ENCODE measurements at regions not wholly inside any gene's neighbourhood (a gene's known extent, or its start where the extent isn't known, plus 50 kb on each side); places are given as distances from the start of the nearest gene placed in this dataset.

- no peak for TF ChIP-seq POLR2AphosphoS5 (IDR thresholded peaks at IDR 0.05; ENCODE audit: low read depth, low read length)
- TF ChIP-seq REST (IDR thresholded peaks at IDR 0.05; ENCODE audit: insufficient read depth in 1 of 2, low read depth in 2 of 2, low read length in 1 of 2): no peak
- no peak for TF ChIP-seq CTCF (IDR thresholded peaks at IDR 0.05)
- no peak for TF ChIP-seq SIN3A (IDR thresholded peaks at IDR 0.05; ENCODE audit: borderline replicate concordance, insufficient read depth, low read depth, low read length)
- TF ChIP-seq TCF7L2 (IDR thresholded peaks at IDR 0.05; ENCODE audit: low read depth, low read length): no peak
- ATAC-seq (no peak), DNase-seq (ENCODE audit: low read depth, low spot score) (no peak)
- intact Hi-C loops (cut with micrococcal nuclease; ENCODE audit: unreplicated experiment) (no loop called here), in situ Hi-C loops (cut with HindIII; ENCODE audit: low pct_unique_long_range_greater_than_20kb, low sequenced_read_pairs) (no loop called here)
- H3K4me1 ChIP-seq (ENCODE audit: control insufficient read depth, insufficient read depth, low read length): no peaks in the 10 kb centered on the region
- CTCF ChIA-PET: interaction anchor here (0.9 kb wide), 1 partner anchor 234 kb away, joined by 4 read pairs; no protein-coding TSS in a partner anchor
- no peak overlapping the region for H3K4me3 ChIP-seq (ENCODE audit: low read depth in 2 of 2, low read length in 2 of 2)
- H3K27me3 ChIP-seq (ENCODE audit: control insufficient read depth, insufficient read depth, low read length): no peaks in the 10 kb centered on the region; the same call in 1 of the 2 replicates
- H3K36me3 ChIP-seq (ENCODE audit: control insufficient read depth, insufficient read depth, low read length): no peaks in the 10 kb centered on the region
- no peaks in the 10 kb centered on the region for H3K9me3 ChIP-seq (ENCODE audit: control insufficient read depth, insufficient read depth, low read depth, low read length)
- POLR2A ChIA-PET: interaction anchor here (0.7 kb wide), 1 partner anchor 27 kb away, joined by 4 read pairs; no protein-coding TSS in a partner anchor
- no peak overlapping the region for H3K27ac ChIP-seq (ENCODE audit: low read length)
- BruUV-seq (replicated peaks): no TSS peak
Measured at GRCh38 chr15:38674448-38674847, 109.8 kb upstream of the RASGRP1 start.

GRCh38 chr15:38678281-38678680, 113.7 kb upstream of the RASGRP1 start:
- no peak overlapping the region for H3K27ac ChIP-seq (ENCODE audit: low read length)
- ATAC-seq (no peak), DNase-seq (ENCODE audit: low read depth, low spot score) (no peak)
- no peaks in the 10 kb centered on the region for H3K4me1 ChIP-seq (ENCODE audit: control insufficient read depth, insufficient read depth, low read length)
- TF ChIP-seq TCF7L2 (IDR thresholded peaks at IDR 0.05; ENCODE audit: low read depth, low read length) (no peak), REST (IDR thresholded peaks at IDR 0.05; ENCODE audit: insufficient read depth in 1 of 2, low read depth in 2 of 2, low read length in 1 of 2) (no peak), CTCF (IDR thresholded peaks at IDR 0.05) (no peak), SIN3A (IDR thresholded peaks at IDR 0.05; ENCODE audit: borderline replicate concordance, insufficient read depth, low read depth, low read length) (no peak), POLR2AphosphoS5 (IDR thresholded peaks at IDR 0.05; ENCODE audit: low read depth, low read length) (no peak)
- H3K27me3 ChIP-seq (ENCODE audit: control insufficient read depth, insufficient read depth, low read length): no peaks in the 10 kb centered on the region; the same call in 1 of the 2 replicates
- no peaks in the 10 kb centered on the region for H3K36me3 ChIP-seq (ENCODE audit: control insufficient read depth, insufficient read depth, low read length)
- ChIA-PET CTCF (no interaction called here), POLR2A (no interaction called here)
- H3K9me3 ChIP-seq (ENCODE audit: control insufficient read depth, insufficient read depth, low read depth, low read length): no peaks in the 10 kb centered on the region
- in situ Hi-C loops (cut with HindIII; ENCODE audit: low pct_unique_long_range_greater_than_20kb, low sequenced_read_pairs): loop anchor here (25.0 kb wide), 1 partner anchor 216 kb away; the partner anchor contains the start of gene FAM98B
- no peak overlapping the region for H3K4me3 ChIP-seq (ENCODE audit: low read depth in 2 of 2, low read length in 2 of 2)
- intact Hi-C loops (cut with micrococcal nuclease; ENCODE audit: unreplicated experiment): no loop called here
- BruUV-seq (replicated peaks): no TSS peak

Measured in Panc1 (cell line).